Inflammatory macrophage treated with lipopolysaccharide for 4 hours (primary cell): ENCODE measurements at regions not wholly inside any gene's neighbourhood (a gene's known extent, or its start where the extent isn't known, plus 50 kb on each side); places are given as distances from the start of the nearest gene placed in this dataset.
A peak's percentile ranks its signal among the peaks of the same experiment; 100 is the strongest.

Source experiments
- DNase-seq: peaks from one replicate; pipeline ENCODE4 v3.0.0-alpha.2; 2020

DNA sequence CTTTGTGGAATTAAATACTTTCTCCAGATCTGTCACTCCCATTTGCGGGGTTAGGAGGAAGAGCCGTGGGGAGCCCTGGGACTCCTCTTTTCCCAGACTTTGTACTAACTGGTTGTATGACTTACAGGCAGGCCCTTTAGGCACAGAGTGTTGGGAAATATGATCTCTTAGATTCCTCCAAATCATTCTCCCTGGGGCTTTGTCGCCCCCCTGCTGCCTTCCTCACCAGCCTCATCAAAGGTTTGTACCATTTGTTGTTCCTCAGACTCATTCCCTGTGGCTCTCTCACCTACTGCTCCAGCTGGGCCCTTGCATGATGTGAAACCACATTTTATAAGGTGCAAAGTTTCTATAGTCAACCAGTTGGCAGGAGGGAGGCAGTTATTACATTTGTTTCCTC is 56.4 kb downstream of the CRYGS start:
- no peak for DNase-seq

GRCh38 chr3:186487037-186487436 is 57.1 kb downstream of the CRYGS start:
- no peak for DNase-seq

- DNase-seq = no peak
These were observed 60.4 kb downstream of the CRYGS start for GRCh38 chr3:186483611-186484340.

DNA sequence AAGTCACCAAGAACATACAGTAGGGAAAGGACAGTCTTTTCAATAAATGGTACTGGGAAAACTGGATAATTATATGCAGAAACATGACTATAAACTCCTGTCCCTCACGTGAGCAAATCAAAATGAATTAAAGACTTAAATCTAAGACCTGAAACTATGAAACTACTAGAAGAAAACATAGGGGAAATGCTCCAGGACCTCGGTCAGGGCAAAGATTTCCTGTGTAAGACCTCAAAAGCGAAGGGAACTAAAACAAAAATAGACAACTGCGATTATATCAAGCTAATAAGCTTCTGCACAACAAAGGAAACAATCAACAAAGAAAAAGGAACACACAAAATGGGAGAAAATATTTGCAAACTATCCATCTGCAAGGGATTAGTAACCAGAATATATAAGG is 62.7 kb downstream of the CRYGS start:
- DNase-seq = no peak

DNA sequence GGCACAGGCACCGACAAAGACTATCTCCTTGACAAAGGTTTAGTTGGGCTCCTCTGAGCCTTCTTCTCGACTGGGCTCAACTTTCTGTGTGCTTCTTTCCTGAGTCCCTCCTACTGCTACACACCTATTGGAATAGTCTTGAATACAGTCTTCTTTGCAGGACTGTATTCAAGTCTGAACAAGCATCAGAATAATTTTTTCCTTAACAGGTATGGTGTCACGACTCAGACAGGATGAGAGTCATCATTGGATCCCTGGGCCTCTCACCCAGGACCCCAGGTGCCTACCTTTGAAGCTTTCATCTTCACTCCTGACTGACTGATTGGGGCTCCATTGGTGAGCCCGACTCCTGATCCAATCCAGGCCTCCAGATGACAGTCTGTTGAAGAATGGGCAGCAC is 66.3 kb downstream of the CRYGS start:
- no peak for DNase-seq

- DNase-seq = no peak
These were observed 67.1 kb downstream of the CRYGS start for GRCh38 chr3:186477033-186477432.

DNA sequence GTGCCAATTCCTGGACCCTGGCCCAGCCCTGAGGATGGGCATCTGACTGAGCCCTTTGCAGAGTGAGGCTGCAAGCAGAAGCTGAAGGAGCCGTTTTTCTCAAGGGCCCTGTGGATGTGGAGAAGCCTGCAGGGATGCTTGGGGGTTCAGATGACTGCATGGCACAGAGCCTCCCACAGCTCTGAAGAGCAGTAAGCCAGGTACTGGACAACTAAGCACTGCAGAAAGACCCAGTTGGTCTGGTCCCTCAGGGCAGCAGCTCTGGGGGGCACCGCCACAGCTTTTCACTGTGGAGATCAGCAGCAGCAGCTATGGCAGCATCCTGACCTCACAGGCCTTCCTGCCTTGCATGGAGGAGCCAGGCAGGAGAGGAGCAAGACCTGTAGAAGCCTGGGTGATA is 67.6 kb downstream of the CRYGS start:
- DNase-seq = no peak

DNA sequence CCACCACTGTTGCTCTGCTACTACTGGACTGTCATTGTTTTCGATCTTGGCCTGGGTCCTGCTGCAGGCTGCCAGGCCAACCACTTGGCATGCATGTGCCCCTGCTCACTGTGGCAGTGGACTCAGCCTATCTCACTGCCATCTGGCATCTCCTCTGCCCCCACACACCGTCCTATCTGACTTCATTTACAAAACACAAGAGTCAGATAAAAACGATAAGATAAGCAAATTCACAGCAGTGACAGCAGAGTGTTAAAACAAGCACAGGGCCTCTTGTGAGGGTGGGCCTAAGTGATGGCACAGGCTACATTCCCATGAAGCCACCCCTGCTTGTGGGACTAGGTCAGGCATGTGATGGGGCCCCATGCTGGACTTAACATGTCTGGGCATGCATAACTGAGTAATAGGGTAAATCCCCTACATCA is 68.1 kb downstream of the CRYGS start:
- DNase-seq = no peak

GRCh38 chr3:186473166-186473565 is 71.0 kb downstream of the CRYGS start:
- no peak for DNase-seq

DNA sequence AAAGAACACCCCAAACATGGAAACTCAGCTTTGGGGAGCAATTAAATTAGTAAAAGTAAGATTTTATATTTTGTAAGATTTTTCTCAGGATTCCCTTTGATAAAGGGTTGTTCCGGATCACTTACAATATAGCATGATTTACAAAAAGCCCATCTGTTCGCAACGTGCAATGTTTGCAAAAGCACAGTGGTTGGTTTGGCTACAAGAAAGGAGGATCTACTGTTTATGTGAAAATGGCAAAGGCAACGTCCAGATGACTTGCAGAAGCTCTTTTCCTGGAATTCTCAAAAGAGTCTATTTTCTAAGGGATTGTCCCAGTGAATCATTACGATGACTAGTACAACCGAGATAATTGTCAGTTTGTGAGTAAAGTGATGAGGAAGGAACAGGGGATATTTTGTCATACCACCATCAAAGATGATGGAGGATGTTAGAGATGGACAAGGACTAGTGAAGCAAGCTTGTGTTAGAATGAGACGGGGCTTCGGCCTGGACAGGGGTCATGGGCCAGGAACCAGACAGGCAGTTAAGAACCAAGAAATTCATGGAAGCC is 71.6 kb downstream of the CRYGS start:
- no peak for DNase-seq

GRCh38 chr3:186471771-186472170 is 72.4 kb downstream of the CRYGS start:
- no peak for DNase-seq

DNA sequence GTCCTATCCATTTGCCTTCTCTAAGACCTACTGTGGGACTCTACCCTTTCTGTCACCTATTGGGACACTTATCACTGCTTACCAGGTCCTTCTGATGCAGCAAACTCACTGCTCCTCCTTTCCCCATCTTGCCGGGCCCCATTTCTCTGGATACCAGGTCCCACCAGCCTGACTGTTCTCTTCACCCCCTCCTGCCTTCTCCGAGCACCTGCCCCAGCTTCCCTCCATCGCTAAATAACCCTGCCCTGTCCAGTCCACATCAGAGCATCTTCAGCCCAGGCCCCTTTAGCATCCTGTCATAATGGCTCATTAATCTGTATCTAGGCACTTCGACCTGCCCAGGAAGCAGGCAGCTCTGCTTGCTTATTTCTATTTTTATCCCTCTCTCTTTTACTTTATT is 74.7 kb downstream of the CRYGS start:
- no peak for DNase-seq

GRCh38 chr3:186467969-186468368 is 76.2 kb downstream of the CRYGS start:
- no peak for DNase-seq

DNA sequence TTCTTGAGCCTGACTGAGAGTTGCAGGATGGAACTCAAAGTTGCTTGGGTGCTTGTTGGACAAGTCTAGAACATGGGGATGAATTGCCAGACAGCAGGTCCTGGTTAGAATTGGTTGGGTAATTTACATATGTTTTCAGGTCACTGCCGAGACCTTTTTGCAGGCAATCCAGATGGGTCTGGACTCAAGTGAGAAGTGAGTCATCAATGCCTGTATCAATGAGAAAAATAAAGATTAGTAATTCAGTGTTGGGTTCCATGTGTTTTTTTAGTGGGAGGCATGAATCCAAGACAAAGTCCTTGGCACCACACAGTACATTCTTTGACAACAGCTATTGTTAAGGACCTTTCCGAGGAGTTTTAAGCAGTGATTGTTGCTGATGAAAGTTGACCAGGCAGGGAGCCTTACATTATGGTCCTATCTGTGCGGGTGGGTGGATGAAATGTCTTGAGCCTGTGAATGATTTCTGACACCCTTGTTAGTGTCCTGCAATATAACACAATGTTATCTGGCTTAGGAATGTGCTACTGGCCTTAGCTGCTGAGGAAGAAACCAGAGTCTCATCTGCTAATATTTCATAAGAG is 77.7 kb downstream of the CRYGS start:
- no peak for DNase-seq

DNA sequence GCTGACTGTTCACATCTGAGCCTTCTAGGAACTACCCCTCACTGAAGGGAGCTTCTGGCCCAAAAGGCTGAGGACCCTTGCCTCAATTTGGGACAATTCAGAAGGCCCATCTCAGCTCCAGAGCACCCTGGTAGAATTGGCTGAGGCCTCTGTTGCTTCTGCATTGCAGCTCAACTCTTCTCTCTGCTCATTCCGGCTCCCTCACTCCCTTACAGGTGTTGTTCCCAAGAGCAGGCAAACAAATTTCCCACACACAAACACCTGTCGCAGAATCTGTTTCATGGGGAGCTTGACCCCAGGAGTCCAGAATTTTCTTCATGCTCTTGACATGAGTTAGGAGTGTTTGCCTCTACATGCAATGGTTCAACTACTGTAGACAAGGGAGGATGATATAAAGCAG is 78.7 kb downstream of the CRYGS start:
- DNase-seq = no peak

DNA sequence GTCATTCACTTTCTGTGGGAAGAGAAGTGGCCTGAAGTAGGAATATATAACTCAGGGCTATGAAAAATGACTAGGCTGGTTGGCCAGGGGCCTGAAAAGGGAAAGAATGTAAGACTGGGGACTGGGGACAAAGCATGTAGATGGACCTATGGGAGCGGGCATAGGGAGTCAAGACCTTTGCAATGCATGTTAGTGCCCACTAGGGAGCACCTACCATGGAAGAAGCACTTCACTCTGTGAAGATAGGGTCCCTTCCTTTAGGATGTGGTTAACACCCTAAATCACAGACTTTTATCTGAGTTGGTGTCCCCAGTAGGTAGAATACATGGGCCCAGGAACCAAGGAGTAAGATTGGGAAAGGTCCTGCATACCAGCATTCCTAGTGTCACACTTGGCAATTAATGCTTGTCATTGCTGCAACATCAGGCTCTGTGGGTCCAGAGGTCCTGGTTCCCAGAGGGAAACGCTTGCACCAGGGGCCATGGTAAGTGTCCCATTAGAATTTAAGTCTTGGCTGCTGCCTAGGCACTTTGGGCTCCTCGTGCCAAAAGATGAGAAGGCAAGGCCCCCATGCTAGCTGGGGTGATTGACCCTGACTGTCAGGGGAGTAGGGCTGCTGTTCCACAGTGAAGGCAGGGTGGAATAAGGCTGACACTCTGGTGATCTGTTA is 79.6 kb downstream of the CRYGS start:
- no peak for DNase-seq

DNA sequence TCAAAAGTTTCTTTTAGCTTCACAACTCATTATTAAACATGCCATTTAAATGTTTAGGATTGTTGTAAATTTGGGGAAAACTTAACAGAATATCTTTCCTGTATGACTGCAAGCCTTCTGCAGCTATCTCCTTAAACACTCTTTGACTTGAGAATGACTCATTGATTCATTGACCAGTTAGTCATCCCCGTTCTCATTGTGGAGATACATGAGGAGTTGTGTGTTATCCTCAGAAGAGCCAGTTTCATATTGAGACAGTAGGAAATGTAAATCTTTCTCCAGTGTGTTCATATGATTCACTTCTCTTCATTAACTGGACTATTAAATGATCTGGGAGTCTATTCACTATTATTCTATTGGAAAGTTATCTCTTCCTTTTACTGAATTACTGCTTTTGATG is 83.0 kb downstream of the CRYGS start:
- peak; percentile 20 for DNase-seq

DNA sequence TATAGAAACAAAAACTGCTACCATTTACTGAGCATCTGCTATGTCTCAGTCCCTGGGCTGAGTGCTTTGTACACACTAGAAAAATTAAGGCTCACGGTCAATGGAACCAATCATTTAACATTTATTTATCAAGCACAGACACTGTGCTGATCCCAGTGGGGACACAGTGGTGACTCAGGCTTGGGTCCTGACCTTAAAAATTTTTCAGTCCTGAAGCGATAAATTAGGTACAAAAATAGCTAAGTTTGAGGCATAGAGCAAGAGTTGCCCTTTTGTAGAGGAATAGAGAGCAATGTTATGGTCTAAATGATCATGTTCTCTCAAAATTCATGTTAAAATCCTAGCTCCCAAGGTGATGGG is 85.1 kb downstream of the CRYGS start:
- DNase-seq = no peak

DNA sequence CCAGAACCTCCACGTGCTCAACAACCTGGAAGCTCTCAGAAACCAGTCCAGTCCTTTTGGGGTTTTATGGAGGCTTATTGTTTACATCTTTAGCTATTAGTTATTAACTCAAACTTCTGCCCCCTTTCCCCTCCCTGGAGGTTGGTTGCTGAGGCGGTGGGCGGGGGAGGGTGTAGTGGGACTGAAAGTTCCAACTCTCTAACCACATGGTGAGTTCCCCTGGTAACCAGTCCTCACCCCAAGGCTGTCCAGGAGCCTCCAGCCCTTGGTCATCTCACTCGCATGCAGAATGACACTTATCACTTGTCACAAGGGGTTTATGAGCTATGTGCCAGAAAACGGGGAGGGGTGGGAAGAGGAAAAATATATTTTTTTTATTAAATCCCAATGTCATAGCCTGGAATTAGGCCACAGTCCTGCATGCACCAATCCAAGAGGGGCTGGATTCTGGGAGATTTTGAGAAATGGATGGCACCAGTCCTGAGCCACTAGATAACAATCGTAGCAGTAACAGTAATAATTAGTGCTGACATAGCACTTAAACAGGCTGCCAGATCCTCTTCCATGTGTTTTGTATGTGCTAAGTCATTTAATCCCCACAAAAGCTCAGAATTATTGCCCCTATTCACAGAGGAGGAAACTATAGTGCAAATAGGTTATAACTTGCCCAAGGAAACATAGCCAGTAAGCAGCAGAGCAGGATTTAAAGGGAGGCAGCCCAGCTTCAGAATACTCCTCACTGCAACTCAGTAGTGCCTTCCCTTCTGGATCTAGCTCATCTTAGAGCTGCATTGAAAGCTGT is 85.7 kb downstream of the CRYGS start:
- DNase-seq = no peak

DNA sequence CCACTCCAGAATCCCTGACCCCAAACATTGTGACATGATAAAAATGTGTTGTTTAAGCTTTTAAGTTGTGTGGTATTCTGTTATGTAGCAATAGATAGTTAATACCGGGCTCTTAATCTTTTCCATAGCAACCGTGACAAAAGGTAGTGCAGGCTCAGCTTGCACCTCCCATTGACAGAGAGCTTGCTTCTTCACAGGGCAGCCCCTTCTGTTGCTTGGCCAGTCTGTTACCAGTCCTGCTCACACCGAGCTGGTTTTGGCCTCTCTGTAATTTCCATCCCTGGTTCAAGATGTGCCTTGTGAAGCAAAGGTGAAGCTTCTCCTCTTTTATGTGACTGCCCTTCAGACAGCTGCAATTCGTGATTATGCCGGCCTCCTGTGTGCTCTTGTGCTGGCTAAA is 86.9 kb downstream of the CRYGS start:
- no peak for DNase-seq

- DNase-seq = no peak
These were observed 87.4 kb downstream of the CRYGS start for GRCh38 chr3:186456731-186457191.

DNA sequence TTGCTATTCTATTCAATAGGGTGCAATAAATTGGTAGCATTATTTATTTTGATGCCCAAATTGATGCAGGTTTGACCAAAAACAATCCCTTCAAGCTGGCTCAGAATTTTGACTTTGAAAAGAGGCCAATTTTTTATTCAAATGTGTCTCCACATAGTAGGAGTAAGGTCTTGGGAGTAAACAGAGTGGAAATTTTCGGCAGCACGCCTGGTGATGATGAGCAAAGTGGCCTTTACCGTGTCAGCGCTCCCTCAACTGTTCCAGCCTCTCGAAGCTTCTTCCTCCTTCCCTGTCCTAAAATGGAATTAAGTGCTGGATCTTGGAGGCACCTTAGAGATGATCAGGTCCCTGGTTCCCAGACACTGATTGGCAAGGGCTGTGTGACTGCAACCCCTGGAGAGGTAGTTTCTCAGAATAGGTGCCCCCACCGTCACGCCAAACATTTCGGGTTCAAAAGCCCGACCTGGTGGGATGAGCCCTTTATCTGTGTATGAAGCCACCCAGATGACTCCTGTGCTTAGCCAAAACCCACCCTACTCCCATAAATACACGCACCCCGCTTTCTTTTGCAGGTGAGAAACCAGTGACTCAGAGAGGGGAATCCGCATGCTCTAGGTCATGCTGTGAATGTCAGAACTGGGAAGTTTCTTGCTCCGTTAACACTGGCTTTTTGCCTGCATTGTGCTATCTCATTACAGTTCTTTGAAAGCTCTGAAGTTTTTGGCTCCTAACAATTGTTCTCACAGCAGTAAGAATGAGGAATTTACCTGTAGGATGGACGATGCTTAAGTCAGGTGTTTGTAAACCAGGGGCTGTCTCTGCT is 89.1 kb downstream of the CRYGS start:
- DNase-seq = no peak
